DND-41 (cell line): ENCODE measurements at regions not wholly inside any gene's neighbourhood (a gene's known extent, or its start where the extent isn't known, plus 50 kb on each side); places are given as distances from the start of the nearest gene placed in this dataset.
A peak's percentile ranks its signal among the peaks of the same experiment; 100 is the strongest.

Experiments used
- ATAC-seq: fragments of 200-7000 bp; cut with Tn5 transposase; 3 replicates; pipeline ENCODE4 v1.9.1; 2021; ENCODE audit warnings: low read depth; ENCODE audit not compliant: insufficient read depth
- DNase-seq: peaks from one replicate; pipeline ENCODE4 v3.0.0-alpha.2; 2020
- H2AFZ ChIP-seq: 2 replicates; pipeline ENCODE4 v1.6.0; 2012; ENCODE audit warnings: low read depth, low read length
- H3K27ac ChIP-seq: 2 replicates; pipeline ENCODE4 v1.5.1; 2012; ENCODE audit warnings: low read length, inconsistent platforms
- H3K27me3 ChIP-seq: fragments of 200-600 bp; sonication (generic); 2 replicates; pipeline ENCODE4 v1.6.0; 2012; ENCODE audit warnings: low read length, mild to moderate bottlenecking, inconsistent platforms; ENCODE audit not compliant: insufficient read depth, poor library complexity
- H3K36me3 ChIP-seq: 2 replicates; pipeline ENCODE4 v1.5.1; 2012; ENCODE audit warnings: low read length, inconsistent platforms; ENCODE audit not compliant: insufficient read depth
- H3K4me1 ChIP-seq: 2 replicates; pipeline ENCODE4 v1.5.1; 2012; ENCODE audit warnings: mild to moderate bottlenecking, low read length; ENCODE audit not compliant: insufficient read depth
- H3K4me2 ChIP-seq: 2 replicates; pipeline ENCODE4 v1.6.0; 2012; ENCODE audit warnings: mild to moderate bottlenecking, moderate library complexity, low read length, inconsistent platforms; ENCODE audit not compliant: insufficient read depth
- H3K4me3 ChIP-seq, 2 experiments: fragments of 200-600 bp in 1 of 2; shearing (Covaris generic) in 1 of 2; 2 replicates each; pipeline ENCODE4 v1.5.1; 2012 to 2016; ENCODE audit warnings: inconsistent platforms in 2 of 2, low read length in 2 of 2, mild to moderate bottlenecking in 2 of 2, low read depth in 1 of 2, moderate library complexity in 1 of 2
- H3K79me2 ChIP-seq: 2 replicates; pipeline ENCODE4 v1.6.0; 2012; ENCODE audit warnings: low read length, inconsistent platforms; ENCODE audit not compliant: insufficient read depth
- H3K9ac ChIP-seq: 2 replicates; pipeline ENCODE4 v1.6.0; 2012; ENCODE audit warnings: low read depth, mild to moderate bottlenecking, inconsistent platforms, low read length, moderate library complexity
- H3K9me3 ChIP-seq: 2 replicates; pipeline ENCODE4 v1.5.1; 2012; ENCODE audit warnings: low read length, moderate library complexity, mild to moderate bottlenecking, inconsistent platforms; ENCODE audit not compliant: insufficient read depth, severe bottlenecking
- H4K20me1 ChIP-seq: 2 replicates; pipeline ENCODE4 v1.6.0; 2012; ENCODE audit warnings: low read length; ENCODE audit not compliant: insufficient read depth
- EZH2 ChIP-seq: IDR thresholded peaks from 3 replicates; pipeline ENCODE4 v1.6.1; 2012; ENCODE audit warnings: borderline replicate concordance, low read depth, mild to moderate bottlenecking, moderate library complexity, low read length, inconsistent platforms; ENCODE audit not compliant: severe bottlenecking
- TF ChIP-seq, protein P1 (sequence below): IDR thresholded peaks from 2 replicates; pipeline ENCODE4 v1.5.1; 2012; ENCODE audit warnings: borderline replicate concordance, low read length, moderate library complexity, mild to moderate bottlenecking; ENCODE audit not compliant: poor library complexity, severe bottlenecking; ENCODE audit errors: extremely low read depth

DNA sequence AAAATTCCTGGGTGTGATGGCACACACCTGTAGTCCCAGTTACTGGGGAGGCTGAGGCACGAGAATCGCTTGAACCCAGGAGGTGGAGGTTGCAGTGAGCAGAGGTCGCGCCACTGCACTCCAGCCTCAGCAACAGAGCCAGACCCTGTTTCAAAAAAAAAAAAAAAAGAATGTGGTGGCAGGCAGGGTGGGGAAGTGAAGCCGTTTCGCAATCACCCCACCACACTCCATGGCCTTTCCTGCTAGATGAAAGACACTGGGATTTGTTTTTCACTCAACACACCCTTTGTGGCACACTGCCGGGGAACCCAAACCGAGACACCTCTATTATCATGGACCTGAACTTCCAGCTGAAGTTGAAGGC is 172.4 kb upstream of the IQSEC1 start:
- H3K4me2 ChIP-seq, result no peak overlapping the region
- TF ChIP-seq EZH2, result no peak
- TF ChIP-seq, protein P1, sequence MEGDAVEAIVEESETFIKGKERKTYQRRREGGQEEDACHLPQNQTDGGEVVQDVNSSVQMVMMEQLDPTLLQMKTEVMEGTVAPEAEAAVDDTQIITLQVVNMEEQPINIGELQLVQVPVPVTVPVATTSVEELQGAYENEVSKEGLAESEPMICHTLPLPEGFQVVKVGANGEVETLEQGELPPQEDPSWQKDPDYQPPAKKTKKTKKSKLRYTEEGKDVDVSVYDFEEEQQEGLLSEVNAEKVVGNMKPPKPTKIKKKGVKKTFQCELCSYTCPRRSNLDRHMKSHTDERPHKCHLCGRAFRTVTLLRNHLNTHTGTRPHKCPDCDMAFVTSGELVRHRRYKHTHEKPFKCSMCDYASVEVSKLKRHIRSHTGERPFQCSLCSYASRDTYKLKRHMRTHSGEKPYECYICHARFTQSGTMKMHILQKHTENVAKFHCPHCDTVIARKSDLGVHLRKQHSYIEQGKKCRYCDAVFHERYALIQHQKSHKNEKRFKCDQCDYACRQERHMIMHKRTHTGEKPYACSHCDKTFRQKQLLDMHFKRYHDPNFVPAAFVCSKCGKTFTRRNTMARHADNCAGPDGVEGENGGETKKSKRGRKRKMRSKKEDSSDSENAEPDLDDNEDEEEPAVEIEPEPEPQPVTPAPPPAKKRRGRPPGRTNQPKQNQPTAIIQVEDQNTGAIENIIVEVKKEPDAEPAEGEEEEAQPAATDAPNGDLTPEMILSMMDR, result no peak
- H3K4me1 ChIP-seq, result peaks cover 39% of the 10 kb centered on the region
- ATAC-seq (no peak), DNase-seq (no peak)
- no peak overlapping the region for H3K9ac ChIP-seq
- H2AFZ ChIP-seq, result no peak overlapping the region
- no peaks in the 10 kb centered on the region; the same call in 1 of the 2 replicates for H4K20me1 ChIP-seq
- no peaks in the 10 kb centered on the region for H3K27me3 ChIP-seq
- no peaks in the 10 kb centered on the region for H3K36me3 ChIP-seq
- H3K79me2 ChIP-seq, result no peaks in the 10 kb centered on the region
- H3K9me3 ChIP-seq, result no peaks in the 10 kb centered on the region
- H3K27ac ChIP-seq, result no peak overlapping the region
- no peak overlapping the region for H3K4me3 ChIP-seq

GRCh38 chr3:13243586-13243985 is 170.4 kb upstream of the IQSEC1 start:
- ATAC-seq, result no peak
- Histone ChIP-seq H3K4me3 (no peak overlapping the region), H2AFZ (no peak overlapping the region), H3K79me2 (no peaks in the 10 kb centered on the region), H4K20me1 (no peaks in the 10 kb centered on the region), H3K4me2 (no peak overlapping the region), H3K27me3 (no peaks in the 10 kb centered on the region), H3K4me1 (peaks cover 27% of the 10 kb centered on the region), H3K36me3 (no peaks in the 10 kb centered on the region), H3K27ac (peak overlapping the region; percentile 34; the same call in 1 of the 2 replicates), H3K9ac (no peak overlapping the region), H3K9me3 (no peaks in the 10 kb centered on the region)
- no peak for DNase-seq
- TF ChIP-seq, protein P1, result no peak
- no peak for TF ChIP-seq EZH2

GRCh38 chr3:13242364-13242737 is 169.1 kb upstream of the IQSEC1 start:
- DNase-seq (no peak), ATAC-seq (no peak)
- Histone ChIP-seq H3K9ac (no peak overlapping the region), H3K36me3 (no peaks in the 10 kb centered on the region), H3K27ac (no peak overlapping the region; the same call in 1 of the 2 replicates), H2AFZ (no peak overlapping the region), H3K4me2 (no peak overlapping the region), H3K27me3 (no peaks in the 10 kb centered on the region), H4K20me1 (no peaks in the 10 kb centered on the region), H3K4me1 (peaks cover 27% of the 10 kb centered on the region), H3K79me2 (no peaks in the 10 kb centered on the region), H3K4me3 (no peak overlapping the region), H3K9me3 (no peaks in the 10 kb centered on the region)
- TF ChIP-seq, protein P1, result no peak
- TF ChIP-seq EZH2, result no peak
